HG03139 (cell line): ENCODE measurements at regions not wholly inside any gene's neighbourhood (a gene's known extent, or its start where the extent isn't known, plus 50 kb on each side); places are given as distances from the start of the nearest gene placed in this dataset.
"Not testable (repeated sequence)": the region's sequence is repeated elsewhere in the genome, so short reads cannot be mapped to it uniquely, and the experiment has no call there.

Source experiments
- ATAC-seq: cut with Tn5 transposase; IDR thresholded peaks from one replicate; pipeline ENCODE4 v1.9.1; 2021; ENCODE audit not compliant: unreplicated experiment

GRCh38 chr6:50899306-50899870 is 80.7 kb downstream of the TFAP2B start:
- no peak for ATAC-seq

- no peak for ATAC-seq
Measured at GRCh38 chr6:50902260-50902659, 83.6 kb downstream of the TFAP2B start.

GRCh38 chr6:50905297-50905696 is 86.6 kb downstream of the TFAP2B start:
- ATAC-seq: no peak

- no peak for ATAC-seq
Measured at GRCh38 chr6:50907565-50907964, 88.9 kb downstream of the TFAP2B start.

- ATAC-seq: no peak
Measured at GRCh38 chr6:50913105-50913770, 94.6 kb downstream of the TFAP2B start.

GRCh38 chr6:50921378-50921777 is 102.7 kb downstream of the TFAP2B start:
- not testable (repeated sequence) for ATAC-seq

- ATAC-seq: no peak
Measured at GRCh38 chr6:50921968-50922367, 103.3 kb downstream of the TFAP2B start.

GRCh38 chr6:50922579-50923525 is 104.2 kb downstream of the TFAP2B start:
- ATAC-seq: no peak

- ATAC-seq: no peak
Measured at GRCh38 chr6:50924758-50925157, 106.1 kb downstream of the TFAP2B start.

GRCh38 chr6:50925548-50925947 is 106.9 kb downstream of the TFAP2B start:
- ATAC-seq: no peak

- no peak for ATAC-seq
Measured at GRCh38 chr6:50925981-50926380, 107.3 kb downstream of the TFAP2B start.

GRCh38 chr6:50927800-50928199 is 109.1 kb downstream of the TFAP2B start:
- no peak for ATAC-seq

- no peak for ATAC-seq
Measured at GRCh38 chr6:50929323-50929722, 110.7 kb downstream of the TFAP2B start.

GRCh38 chr6:50935442-50935841 is 116.8 kb downstream of the TFAP2B start:
- no peak for ATAC-seq

- ATAC-seq: no peak
Measured at GRCh38 chr6:50936277-50936681, 117.6 kb downstream of the TFAP2B start.

GRCh38 chr6:50939931-50940330 is 121.3 kb downstream of the TFAP2B start:
- ATAC-seq: no peak

GRCh38 chr6:50945789-50946188 is 127.1 kb downstream of the TFAP2B start:
- no peak for ATAC-seq

GRCh38 chr6:50952092-50952907 is 133.6 kb downstream of the TFAP2B start:
- ATAC-seq: no peak

GRCh38 chr6:50956014-50956413 is 137.3 kb downstream of the TFAP2B start:
- ATAC-seq: no peak

GRCh38 chr6:50958148-50958697 is 139.6 kb downstream of the TFAP2B start:
- ATAC-seq: no peak
